ENCODE measurements at regions not wholly inside any gene's neighbourhood (a gene's known extent, or its start where the extent isn't known, plus 50 kb on each side); places are given as distances from the start of the nearest gene placed in this dataset.

DNA sequence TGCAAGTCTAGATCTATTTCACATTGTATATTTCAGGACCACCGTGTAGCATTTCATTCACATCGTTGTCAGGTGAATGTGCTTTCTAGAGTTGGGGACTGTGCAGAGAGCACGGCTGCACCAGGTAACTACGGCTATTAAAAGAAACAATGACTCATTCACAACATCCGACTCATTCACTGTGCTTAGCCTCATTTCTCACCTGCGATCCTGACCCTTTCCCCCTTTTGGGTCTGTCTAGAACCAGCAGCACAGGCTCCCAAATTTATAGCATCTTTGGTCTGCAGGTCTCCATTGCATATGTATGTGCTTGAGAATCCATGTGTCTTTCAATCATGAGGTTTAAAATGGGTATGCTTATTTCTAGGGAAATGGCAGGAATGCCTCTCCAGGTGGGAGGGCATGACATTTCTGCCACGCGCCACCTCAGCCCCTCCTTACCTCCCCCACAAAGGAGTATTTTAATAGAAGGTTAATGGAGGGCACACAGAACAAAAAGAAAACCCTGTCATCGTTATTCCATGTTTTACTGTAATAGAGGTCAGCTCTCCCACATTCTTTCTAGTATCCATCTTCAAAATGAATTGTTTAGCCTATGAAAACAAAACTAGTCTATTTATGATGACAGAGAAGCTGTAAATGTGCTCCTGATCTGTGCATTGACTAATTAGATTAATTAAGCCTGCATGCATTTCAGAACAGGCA, 246.7 kb upstream of the EPHA4 start:
- Mint-ChIP-seq H3K27ac (ENCODE audit: unreplicated experiment) (no peak overlapping the region), H3K4me1 (no peaks in the 10 kb centered on the region), H3K36me3 (ENCODE audit: low read depth) (no peaks in the 10 kb centered on the region), H3K9me3 (no peaks in the 10 kb centered on the region), H3K4me3 (no peak overlapping the region), H3K27me3 (ENCODE audit: low read depth) (no peaks in the 10 kb centered on the region)
- TF ChIP-seq, protein P1, sequence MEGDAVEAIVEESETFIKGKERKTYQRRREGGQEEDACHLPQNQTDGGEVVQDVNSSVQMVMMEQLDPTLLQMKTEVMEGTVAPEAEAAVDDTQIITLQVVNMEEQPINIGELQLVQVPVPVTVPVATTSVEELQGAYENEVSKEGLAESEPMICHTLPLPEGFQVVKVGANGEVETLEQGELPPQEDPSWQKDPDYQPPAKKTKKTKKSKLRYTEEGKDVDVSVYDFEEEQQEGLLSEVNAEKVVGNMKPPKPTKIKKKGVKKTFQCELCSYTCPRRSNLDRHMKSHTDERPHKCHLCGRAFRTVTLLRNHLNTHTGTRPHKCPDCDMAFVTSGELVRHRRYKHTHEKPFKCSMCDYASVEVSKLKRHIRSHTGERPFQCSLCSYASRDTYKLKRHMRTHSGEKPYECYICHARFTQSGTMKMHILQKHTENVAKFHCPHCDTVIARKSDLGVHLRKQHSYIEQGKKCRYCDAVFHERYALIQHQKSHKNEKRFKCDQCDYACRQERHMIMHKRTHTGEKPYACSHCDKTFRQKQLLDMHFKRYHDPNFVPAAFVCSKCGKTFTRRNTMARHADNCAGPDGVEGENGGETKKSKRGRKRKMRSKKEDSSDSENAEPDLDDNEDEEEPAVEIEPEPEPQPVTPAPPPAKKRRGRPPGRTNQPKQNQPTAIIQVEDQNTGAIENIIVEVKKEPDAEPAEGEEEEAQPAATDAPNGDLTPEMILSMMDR (conservative IDR thresholded peaks at IDR 0.05) = no peak
- no peak for DNase-seq (ENCODE audit: low read depth, low spot score)

DNA sequence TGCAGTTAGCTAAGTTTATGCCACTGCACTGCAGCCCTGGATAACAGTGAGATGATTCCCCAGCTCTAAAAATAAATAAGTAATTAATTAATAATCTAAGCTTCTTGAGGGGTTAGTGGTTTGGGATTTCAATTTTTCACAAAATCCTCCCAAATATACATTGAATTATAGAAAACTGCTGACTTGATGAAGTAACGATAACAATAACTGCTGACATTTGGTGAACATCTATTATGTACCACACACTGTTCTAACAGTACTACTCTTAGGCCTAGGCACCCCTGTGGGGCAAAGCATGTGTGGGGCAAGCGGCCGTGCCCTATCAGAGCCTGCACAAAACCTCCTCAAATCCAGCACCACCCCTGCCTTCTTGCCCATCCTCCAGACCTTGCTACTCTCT, 245.8 kb upstream of the EPHA4 start:
- no peaks in the 10 kb centered on the region for H3K4me1 Mint-ChIP-seq
- H3K27ac Mint-ChIP-seq (ENCODE audit: unreplicated experiment) = no peak overlapping the region
- TF ChIP-seq, protein P1 (conservative IDR thresholded peaks at IDR 0.05) = no peak
- no peaks in the 10 kb centered on the region for H3K36me3 Mint-ChIP-seq (ENCODE audit: low read depth)
- H3K4me3 Mint-ChIP-seq = no peak overlapping the region
- H3K27me3 Mint-ChIP-seq (ENCODE audit: low read depth) = no peaks in the 10 kb centered on the region
- DNase-seq (ENCODE audit: low read depth, low spot score) = no peak
- H3K9me3 Mint-ChIP-seq = no peaks in the 10 kb centered on the region

DNA sequence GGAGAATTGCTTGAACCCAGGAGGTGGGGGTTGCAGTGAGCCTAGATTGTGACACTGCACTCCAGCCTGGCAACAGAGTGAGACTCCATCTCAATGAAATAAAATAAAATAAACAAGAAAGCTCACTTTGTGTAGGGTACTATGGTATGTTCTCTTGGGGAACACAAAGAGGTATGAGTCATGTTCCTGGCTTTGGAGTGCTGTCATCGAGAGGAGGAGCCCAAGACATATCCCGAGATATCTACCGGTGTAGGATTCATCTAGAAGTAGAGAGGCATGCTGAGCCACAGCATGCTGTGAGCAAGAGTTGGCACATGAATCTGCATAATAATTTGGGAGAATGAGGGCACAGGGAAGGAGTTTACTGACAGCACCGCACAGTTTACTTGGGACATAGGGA, 244.9 kb upstream of the EPHA4 start:
- Mint-ChIP-seq H3K36me3 (ENCODE audit: low read depth) (no peaks in the 10 kb centered on the region), H3K9me3 (no peaks in the 10 kb centered on the region), H3K4me1 (no peaks in the 10 kb centered on the region), H3K27me3 (ENCODE audit: low read depth) (no peaks in the 10 kb centered on the region), H3K27ac (ENCODE audit: unreplicated experiment) (no peak overlapping the region), H3K4me3 (no peak overlapping the region)
- no peak for DNase-seq (ENCODE audit: low read depth, low spot score)
- TF ChIP-seq, protein P1 (conservative IDR thresholded peaks at IDR 0.05) = no peak

DNA sequence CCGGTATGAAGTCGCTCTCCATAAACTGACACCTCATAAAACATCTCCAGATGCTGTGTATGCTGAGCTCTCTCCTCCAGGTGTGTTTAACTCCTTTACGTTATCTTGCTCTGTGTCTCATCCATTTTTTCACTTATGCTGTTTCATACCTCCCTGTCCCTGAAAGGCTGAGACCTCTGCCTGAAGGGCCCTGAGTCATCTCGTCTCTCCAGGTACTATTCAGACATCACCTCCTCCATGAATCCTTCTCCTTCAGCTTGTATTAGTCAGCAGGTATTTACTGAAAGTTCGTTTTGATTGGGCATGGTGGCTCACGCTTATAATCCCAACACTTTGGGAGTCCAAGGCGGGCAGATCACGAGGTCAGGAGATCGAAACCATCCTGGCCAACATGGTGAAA, 244.5 kb upstream of the EPHA4 start:
- H3K27me3 Mint-ChIP-seq (ENCODE audit: low read depth) = no peaks in the 10 kb centered on the region
- H3K36me3 Mint-ChIP-seq (ENCODE audit: low read depth) = no peaks in the 10 kb centered on the region
- H3K4me1 Mint-ChIP-seq = no peaks in the 10 kb centered on the region
- H3K4me3 Mint-ChIP-seq = no peak overlapping the region
- no peak for DNase-seq (ENCODE audit: low read depth, low spot score)
- no peak overlapping the region for H3K27ac Mint-ChIP-seq (ENCODE audit: unreplicated experiment)
- TF ChIP-seq, protein P1 (conservative IDR thresholded peaks at IDR 0.05) = no peak
- no peaks in the 10 kb centered on the region for H3K9me3 Mint-ChIP-seq

DNA sequence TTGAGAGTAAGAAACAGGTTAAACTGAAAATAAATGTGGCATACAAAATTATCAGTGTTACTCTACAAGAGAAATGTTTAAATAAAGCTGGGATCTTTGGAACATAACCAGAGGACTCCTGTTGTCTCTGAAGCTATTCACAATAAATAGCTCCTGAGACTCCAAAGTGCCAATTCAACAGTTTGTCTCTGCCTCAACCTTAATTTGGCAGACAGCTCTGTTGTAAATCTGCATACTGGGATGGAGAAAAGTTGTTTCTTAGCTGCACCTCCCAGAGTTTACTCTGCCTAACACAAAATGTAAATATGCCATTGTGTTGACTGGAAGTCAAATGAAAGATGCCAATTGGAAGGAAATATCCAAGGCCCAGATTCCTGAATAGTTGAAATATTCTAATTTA, 238.5 kb upstream of the EPHA4 start:
- no peak for DNase-seq (ENCODE audit: low read depth, low spot score)
- H3K27me3 Mint-ChIP-seq (ENCODE audit: low read depth) = no peaks in the 10 kb centered on the region
- peaks cover 2% of the 10 kb centered on the region for H3K36me3 Mint-ChIP-seq (ENCODE audit: low read depth)
- no peak overlapping the region for H3K4me3 Mint-ChIP-seq
- peaks cover 14% of the 10 kb centered on the region for H3K4me1 Mint-ChIP-seq
- no peaks in the 10 kb centered on the region for H3K9me3 Mint-ChIP-seq
- no peak overlapping the region for H3K27ac Mint-ChIP-seq (ENCODE audit: unreplicated experiment)
- TF ChIP-seq, protein P1 (conservative IDR thresholded peaks at IDR 0.05) = no peak
